Endodermal cell (in vitro differentiated cells): ENCODE measurements at regions not wholly inside any gene's neighbourhood (a gene's known extent, or its start where the extent isn't known, plus 50 kb on each side); places are given as distances from the start of the nearest gene placed in this dataset.
"Not testable (repeated sequence)": the region's sequence is repeated elsewhere in the genome, so short reads cannot be mapped to it uniquely, and the experiment has no call there.

Experiments used
- DNase-seq: peaks from one replicate; pipeline ENCODE4 v3.0.0-alpha.2; 2017
- H3K27ac ChIP-seq: 2 replicates; pipeline ENCODE4 v1.5.1; 2013; ENCODE audit warnings: mild to moderate bottlenecking, low read depth, low read length, moderate library complexity
- H3K27me3 ChIP-seq: 2 replicates; pipeline ENCODE4 v1.6.1; 2013; ENCODE audit warnings: mild to moderate bottlenecking, low read length, moderate library complexity; ENCODE audit not compliant: insufficient read depth, control insufficient read depth, poor library complexity, severe bottlenecking
- H3K36me3 ChIP-seq: 2 replicates; pipeline ENCODE4 v1.7.0; 2013; ENCODE audit warnings: mild to moderate bottlenecking, low read length, moderate library complexity; ENCODE audit not compliant: control insufficient read depth, insufficient read depth
- H3K4me1 ChIP-seq: one replicate; pipeline ENCODE4 v1.7.0; 2013; ENCODE audit warnings: low read length; ENCODE audit not compliant: control insufficient read depth, insufficient read depth
- H3K4me3 ChIP-seq: 2 replicates; pipeline ENCODE4 v1.5.1; 2013; ENCODE audit warnings: mild to moderate bottlenecking, low read length, moderate library complexity
- H3K9ac ChIP-seq: 2 replicates; pipeline ENCODE4 v1.6.1; 2013; ENCODE audit warnings: mild to moderate bottlenecking, low read length, moderate library complexity; ENCODE audit not compliant: poor library complexity, severe bottlenecking; ENCODE audit errors: extremely low read depth
- H3K9me3 ChIP-seq: 2 replicates; pipeline ENCODE4 v1.6.1; 2013; ENCODE audit warnings: mild to moderate bottlenecking, low read length, moderate library complexity; ENCODE audit not compliant: control insufficient read depth
- H3K27ac Mint-ChIP-seq: 2 replicates; pipeline ENCODE4 v1.8.0; 2020; ENCODE audit warnings: mixed read lengths
- H3K27me3 Mint-ChIP-seq: 2 replicates; pipeline ENCODE4 v1.8.0; 2021; ENCODE audit warnings: mild to moderate bottlenecking, mixed read lengths; ENCODE audit not compliant: insufficient read depth
- H3K36me3 Mint-ChIP-seq: 2 replicates; pipeline ENCODE4 v1.8.0; 2020; ENCODE audit warnings: low read depth, mixed read lengths
- H3K4me1 Mint-ChIP-seq: 2 replicates; pipeline ENCODE4 v1.8.0; 2020; ENCODE audit warnings: mixed read lengths
- H3K4me3 Mint-ChIP-seq: 2 replicates; pipeline ENCODE4 v1.8.0; 2020; ENCODE audit warnings: mild to moderate bottlenecking, moderate library complexity, mixed read lengths
- H3K9me3 Mint-ChIP-seq: 2 replicates; pipeline ENCODE4 v1.8.0; 2020; ENCODE audit warnings: mild to moderate bottlenecking, mixed read lengths
- CTCF ChIP-seq: fragments of 200-600 bp; sonication (generic); conservative IDR thresholded peaks from 2 replicates; pipeline ENCODE4 v1.5.0; 2021; ENCODE audit warnings: antibody characterized with exemption, mild to moderate bottlenecking
- WGBS, 2 experiments: methylation state at CpG; one replicate each; pipeline versions ENCODE4 v1.1.5 to v1.1.7; 2013; ENCODE audit warnings: missing lambda C conversion rate in 2 of 2, mixed read lengths in 1 of 2; ENCODE audit not compliant: insufficient coverage in 1 of 2, insufficient read length in 1 of 2; 5-methylcytosine and 5-hydroxymethylcytosine counted together

GRCh38 chr18:54662986-54663385, 71.9 kb downstream of the DYNAP start:
- Mint-ChIP-seq H3K27ac (no peak overlapping the region), H3K27me3 (no peaks in the 10 kb centered on the region), H3K9me3 (peaks cover 5% of the 10 kb centered on the region), H3K36me3 (no peaks in the 10 kb centered on the region), H3K4me1 (no peaks in the 10 kb centered on the region), H3K4me3 (no peak overlapping the region)
- no peak for TF ChIP-seq CTCF
- Histone ChIP-seq H3K27me3 (no peaks in the 10 kb centered on the region), H3K9me3 (no peaks in the 10 kb centered on the region), H3K4me3 (no peak overlapping the region), H3K4me1 (no peaks in the 10 kb centered on the region), H3K27ac (no peak overlapping the region), H3K36me3 (no peaks in the 10 kb centered on the region), H3K9ac (no peak overlapping the region)
- 88 to 94% methylated on average over 2 of the region's 2 CpGs for WGBS, 2 experiments
- no peak for DNase-seq

- not testable (repeated sequence) for H3K4me1 ChIP-seq
- peaks cover 19% of the 10 kb centered on the region for H3K9me3 Mint-ChIP-seq
Observed at GRCh38 chr18:54669701-54670100, 78.7 kb downstream of the DYNAP start.

GRCh38 chr18:54671291-54671881, 80.3 kb downstream of the DYNAP start:
- Mint-ChIP-seq H3K9me3 (peaks cover 20% of the 10 kb centered on the region), H3K36me3 (no peaks in the 10 kb centered on the region), H3K27ac (no peak overlapping the region), H3K4me3 (no peak overlapping the region), H3K27me3 (no peaks in the 10 kb centered on the region), H3K4me1 (no peaks in the 10 kb centered on the region)
- no peak for DNase-seq
- Histone ChIP-seq H3K27me3 (no peaks in the 10 kb centered on the region), H3K9me3 (peaks cover 5% of the 10 kb centered on the region), H3K27ac (no peak overlapping the region), H3K4me1 (no peaks in the 10 kb centered on the region), H3K9ac (no peak overlapping the region), H3K4me3 (no peak overlapping the region), H3K36me3 (no peaks in the 10 kb centered on the region)
- 100% methylated on average over 1 of the region's 1 CpG; no CpG with 5 or more reads in 1 of the 2 experiments for WGBS, 2 experiments
- peak; percentile 87 for TF ChIP-seq CTCF

More at GRCh38 chr18:54669701-54670100, 78.7 kb downstream of the DYNAP start:
- not testable (repeated sequence) for H3K36me3 Mint-ChIP-seq, H3K4me1 Mint-ChIP-seq, H3K27ac ChIP-seq, H3K9ac ChIP-seq, H3K4me3 ChIP-seq, H3K27me3 ChIP-seq, H3K9me3 ChIP-seq, H3K27me3 Mint-ChIP-seq, H3K36me3 ChIP-seq, H3K4me3 Mint-ChIP-seq, H3K27ac Mint-ChIP-seq, DNase-seq
- 92 to 94% methylated on average over 2 to 10 of the region's 15 CpGs for WGBS, 2 experiments

- Mint-ChIP-seq H3K36me3 (no peaks in the 10 kb centered on the region), H3K4me3 (no peak overlapping the region), H3K9me3 (peaks cover 21% of the 10 kb centered on the region), H3K27me3 (no peaks in the 10 kb centered on the region), H3K4me1 (no peaks in the 10 kb centered on the region), H3K27ac (no peak overlapping the region)
- H3K36me3 ChIP-seq, result no peaks in the 10 kb centered on the region
- 98 to 100% methylated on average over 4 to 6 of the region's 6 CpGs for WGBS, 2 experiments
- H3K27me3 ChIP-seq, result no peaks in the 10 kb centered on the region
- no peak overlapping the region for H3K4me3 ChIP-seq
- H3K9me3 ChIP-seq, result peaks cover 5% of the 10 kb centered on the region
- H3K27ac ChIP-seq, result no peak overlapping the region
- no peak for TF ChIP-seq CTCF
- no peak for DNase-seq
- H3K4me1 ChIP-seq, result no peaks in the 10 kb centered on the region
- H3K9ac ChIP-seq, result no peak overlapping the region
Observed at GRCh38 chr18:54672109-54672508, 81.1 kb downstream of the DYNAP start.
